Hematopoietic multipotent progenitor cell treated with erythropoietin and hydrocortisone succinate and interleukin-3 and kit ligand, for 6 days (in vitro differentiated cells): ENCODE measurements at regions not wholly inside any gene's neighbourhood (a gene's known extent, or its start where the extent isn't known, plus 50 kb on each side); places are given as distances from the start of the nearest gene placed in this dataset.
"Not testable (repeated sequence)": the region's sequence is repeated elsewhere in the genome, so short reads cannot be mapped to it uniquely, and the experiment has no call there.

Experiments used
- DNase-seq: peaks from one replicate; pipeline ENCODE4 v3.0.0-alpha.2; 2015

GRCh38 chrX:1779626-1780025 lies 164.8 kb downstream of the ASMT start:
- DNase-seq: no peak

DNA sequence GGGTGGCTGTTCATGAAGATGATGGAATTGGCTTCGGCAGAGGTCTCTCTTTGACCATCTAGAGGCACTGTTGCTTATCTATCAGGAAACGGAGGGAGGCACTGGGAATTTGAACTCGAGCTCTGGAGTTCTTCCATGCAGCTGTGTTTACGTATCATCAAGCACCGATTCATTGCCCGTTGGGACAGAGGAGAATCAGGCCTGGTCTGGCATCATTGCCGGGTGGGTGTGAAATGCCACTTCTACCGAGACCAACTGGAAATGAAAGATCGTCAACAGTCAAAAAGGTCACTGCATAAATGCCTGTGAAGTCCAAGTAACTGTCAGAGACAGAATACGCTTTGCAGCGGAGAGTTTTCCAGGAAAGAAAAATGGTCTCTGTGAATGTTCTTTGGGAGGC lies 166.9 kb downstream of the ASMT start:
- DNase-seq: no peak

DNA sequence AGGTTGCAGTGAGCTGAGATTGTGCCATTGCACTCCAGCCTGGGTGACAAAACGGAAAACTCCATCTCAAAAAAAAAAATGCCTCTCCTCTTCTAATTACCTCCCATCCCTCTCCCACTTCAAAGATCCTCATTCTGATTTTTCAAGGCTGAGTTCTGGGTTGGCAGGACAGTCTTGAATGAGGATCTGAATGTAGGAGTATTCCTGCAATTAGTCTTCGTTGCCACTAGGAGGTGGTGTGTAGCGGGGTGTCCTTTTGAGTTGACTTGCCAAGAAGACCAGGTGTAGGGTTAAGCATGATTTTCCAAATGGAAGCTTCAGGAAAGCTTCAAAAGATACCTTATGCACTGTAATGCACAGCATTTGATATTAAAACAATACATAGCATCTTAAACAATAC lies 169.9 kb downstream of the ASMT start:
- no peak for DNase-seq

GRCh38 chrX:1788300-1788911 lies 173.5 kb downstream of the ASMT start:
- DNase-seq: no peak

DNA sequence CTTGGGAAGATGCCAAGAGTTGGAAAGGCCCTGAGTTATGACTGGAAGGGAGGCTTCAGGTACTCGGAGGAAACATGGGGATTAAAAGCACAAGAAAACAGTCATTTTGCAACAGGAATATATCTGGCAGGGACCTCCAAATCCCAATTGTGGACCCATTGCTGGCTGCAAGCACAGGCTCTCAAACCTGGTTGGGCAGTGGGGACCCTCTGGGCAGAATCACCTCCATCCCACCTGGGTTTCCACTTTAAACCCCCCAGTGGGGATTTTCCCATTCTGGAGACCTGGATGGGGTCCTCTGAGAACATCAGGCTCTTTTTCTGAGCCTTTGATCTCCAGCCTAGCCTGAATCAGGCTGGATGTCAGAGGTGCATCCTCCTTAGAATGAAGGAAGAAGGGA lies 177.8 kb downstream of the ASMT start:
- DNase-seq: no peak

- DNase-seq: no peak
These were observed 179.7 kb downstream of the ASMT start for GRCh38 chrX:1794586-1794985.

GRCh38 chrX:1802912-1803311 lies 188.1 kb downstream of the ASMT start:
- DNase-seq: no peak

- DNase-seq: no peak
These were observed 188.9 kb downstream of the ASMT start for GRCh38 chrX:1803741-1804140.

GRCh38 chrX:1807301-1807731 lies 192.5 kb downstream of the ASMT start:
- DNase-seq: no peak

DNA sequence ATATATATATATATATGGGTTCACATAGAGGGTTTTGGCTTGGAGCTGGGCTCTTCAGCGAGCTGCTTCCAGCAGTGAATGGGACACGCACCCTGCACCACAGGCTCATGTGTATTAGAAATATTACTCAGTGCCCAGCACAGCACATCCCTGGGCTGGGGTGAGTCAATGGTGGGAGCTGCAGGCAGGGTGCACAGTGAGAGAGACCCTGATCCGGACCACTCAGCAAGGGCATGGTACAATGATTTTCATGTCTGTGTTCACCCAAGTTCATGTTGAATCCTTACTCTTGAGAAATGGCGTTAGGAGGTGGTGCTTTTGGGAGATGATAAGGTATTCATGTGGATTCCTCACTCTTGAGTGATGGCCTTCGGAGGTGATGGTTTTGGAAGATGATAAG lies 194.7 kb downstream of the ASMT start:
- DNase-seq: no peak

DNA sequence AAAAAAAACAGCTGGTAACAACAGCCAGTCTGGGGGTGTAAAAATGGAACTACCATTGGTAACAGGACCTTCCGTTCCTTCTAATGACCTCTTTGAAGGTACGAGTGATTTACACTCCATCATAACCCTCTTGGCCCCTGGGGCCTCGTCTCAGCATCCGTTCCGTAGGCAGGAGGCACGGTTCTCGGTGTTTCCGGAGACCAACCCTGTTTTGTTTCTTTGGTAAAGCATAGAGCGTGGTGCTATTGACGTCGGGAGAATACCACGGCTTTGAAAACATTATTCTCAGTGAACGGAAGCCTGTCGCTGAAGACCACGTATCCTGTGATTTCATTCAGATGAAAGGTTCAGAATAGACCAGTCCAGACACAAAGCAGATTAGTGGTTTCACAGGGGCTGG lies 198.9 kb downstream of the ASMT start:
- DNase-seq: no peak

GRCh38 chrX:1815456-1816175 lies 200.8 kb downstream of the ASMT start:
- DNase-seq: no peak

DNA sequence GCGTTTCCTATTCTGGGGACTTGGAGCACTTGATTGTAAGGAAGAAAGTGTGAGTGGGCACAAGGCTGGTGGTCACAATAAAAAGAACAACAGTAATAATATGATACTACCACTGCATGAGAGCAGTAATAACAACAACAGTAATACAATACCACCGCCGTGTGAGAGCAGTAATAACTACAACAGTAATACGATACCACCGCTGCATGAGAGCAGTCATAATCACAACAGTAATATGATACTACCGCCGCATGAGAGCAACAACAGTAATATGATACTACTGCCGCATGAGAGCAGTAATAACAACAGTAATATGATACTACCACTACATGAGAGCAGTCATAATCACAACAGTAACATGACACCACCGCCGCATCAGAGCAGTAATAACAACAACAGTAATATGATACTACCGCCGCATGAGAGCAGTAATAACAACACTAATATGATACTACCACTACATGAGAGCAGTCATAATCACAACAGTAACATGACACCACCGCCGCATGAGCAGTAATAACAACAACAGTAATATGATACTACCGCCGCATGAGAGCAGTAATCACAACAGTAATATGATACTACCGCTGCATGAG lies 201.6 kb downstream of the ASMT start:
- DNase-seq: not testable (repeated sequence)

- no peak for DNase-seq
These were observed 207.0 kb downstream of the ASMT start for GRCh38 chrX:1821846-1822245.

DNA sequence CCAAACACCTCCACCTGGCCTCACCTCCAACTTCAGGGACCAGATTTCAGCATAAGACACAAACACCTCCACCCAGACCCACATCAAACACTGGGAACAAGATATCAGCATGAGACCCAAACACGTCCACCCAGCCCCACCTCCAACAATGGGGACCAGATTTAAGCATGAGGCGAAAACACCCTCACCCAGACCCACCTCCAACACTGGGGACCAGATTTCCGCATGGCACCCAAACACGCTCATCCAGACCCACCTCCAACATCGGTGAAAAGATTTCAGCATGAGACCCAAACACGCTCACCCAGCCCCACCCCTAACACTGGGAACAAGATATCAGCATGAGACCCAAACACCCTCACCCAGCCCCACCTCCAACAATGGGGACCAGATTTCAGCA lies 210.0 kb downstream of the ASMT start:
- DNase-seq: no peak

GRCh38 chrX:1833656-1834360 lies 218.9 kb downstream of the ASMT start:
- DNase-seq: no peak

DNA sequence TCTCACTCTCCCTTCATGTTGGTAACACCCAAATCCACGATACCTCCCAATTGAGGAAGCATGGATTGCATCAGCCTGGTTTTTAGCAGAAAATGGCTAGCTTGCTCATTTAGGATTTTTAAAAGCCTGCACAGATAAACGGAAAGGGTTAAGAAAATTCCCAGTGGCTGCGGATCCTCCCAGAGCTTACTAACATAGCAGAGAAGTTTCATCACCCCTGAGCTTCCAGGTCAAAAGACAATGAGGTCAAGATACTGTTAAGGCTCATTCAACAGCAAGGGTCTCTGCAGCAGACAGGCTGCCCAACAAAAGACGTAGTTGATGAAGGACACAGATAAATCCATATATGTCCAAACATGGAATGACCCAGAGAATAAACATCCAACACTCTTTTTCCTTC lies 220.2 kb downstream of the ASMT start:
- no peak for DNase-seq

DNA sequence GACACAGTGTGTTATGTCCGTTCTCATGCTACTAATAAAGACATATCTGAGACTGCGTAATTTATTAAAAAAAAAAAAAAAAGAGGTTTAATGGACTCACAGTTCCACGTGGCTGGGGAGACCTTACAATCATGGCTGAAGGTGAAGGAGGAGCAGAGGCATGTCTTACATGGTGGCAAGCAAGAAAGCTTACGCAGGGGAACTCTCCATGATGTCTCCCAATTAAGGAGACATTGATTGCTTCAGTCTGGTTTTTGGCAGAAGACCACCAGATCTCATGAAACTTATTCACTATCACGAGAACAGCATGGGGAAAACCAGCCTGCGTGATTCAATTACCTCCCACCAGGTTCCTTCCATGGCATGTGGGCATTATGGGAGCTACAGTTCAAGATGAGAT lies 221.8 kb downstream of the ASMT start:
- no peak for DNase-seq

GRCh38 chrX:1841746-1842145 lies 226.9 kb downstream of the ASMT start:
- DNase-seq: no peak

- not testable (repeated sequence) for DNase-seq
These were observed 232.1 kb downstream of the ASMT start for GRCh38 chrX:1847000-1847399.

- DNase-seq: not testable (repeated sequence)
These were observed 232.9 kb downstream of the ASMT start for GRCh38 chrX:1847790-1848189.

GRCh38 chrX:1851527-1851926 lies 236.7 kb downstream of the ASMT start:
- no peak for DNase-seq

DNA sequence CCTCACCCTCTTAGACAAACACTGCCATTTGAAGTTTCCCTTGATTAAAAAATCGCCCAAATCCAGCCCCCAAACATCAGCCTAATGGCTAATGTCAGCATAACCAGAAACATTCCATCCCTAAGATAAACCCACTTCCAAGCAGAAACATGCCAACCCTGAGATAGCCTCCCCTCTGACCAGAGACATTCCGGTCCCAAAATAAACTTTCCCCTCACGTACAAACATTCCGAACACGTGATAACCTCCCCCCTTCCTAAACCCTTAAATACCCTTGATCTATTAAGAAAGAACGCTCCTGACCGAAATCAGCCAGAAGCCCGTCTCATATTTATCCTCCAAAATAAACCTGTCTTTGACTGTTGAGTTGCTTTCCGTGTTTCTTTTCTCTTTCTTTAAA lies 237.2 kb downstream of the ASMT start:
- DNase-seq: no peak

DNA sequence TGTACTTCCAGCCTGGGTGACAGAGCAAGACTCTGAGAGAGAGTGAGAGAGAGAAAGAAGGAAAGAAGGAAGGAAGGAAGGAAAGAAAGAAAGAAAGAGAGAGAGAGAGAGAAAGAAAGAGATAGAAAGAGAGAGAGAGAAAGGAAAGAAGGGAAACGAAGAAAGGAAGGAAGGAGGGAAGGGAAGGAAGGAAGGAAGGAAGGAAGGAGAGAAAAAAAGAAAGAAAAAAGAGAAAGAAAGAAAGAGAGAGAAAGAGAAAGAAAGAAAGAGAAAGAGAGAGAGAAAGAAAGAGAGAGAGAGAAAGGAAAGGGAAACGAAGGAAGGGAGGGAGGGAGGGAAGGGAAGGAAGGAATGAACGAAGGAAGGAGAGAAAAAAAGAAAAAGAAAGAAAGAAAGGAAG lies 238.6 kb downstream of the ASMT start:
- DNase-seq: no peak
